ENCODE measurements at regions not wholly inside any gene's neighbourhood (a gene's known extent, or its start where the extent isn't known, plus 50 kb on each side); places are given as distances from the start of the nearest gene placed in this dataset.

DNA sequence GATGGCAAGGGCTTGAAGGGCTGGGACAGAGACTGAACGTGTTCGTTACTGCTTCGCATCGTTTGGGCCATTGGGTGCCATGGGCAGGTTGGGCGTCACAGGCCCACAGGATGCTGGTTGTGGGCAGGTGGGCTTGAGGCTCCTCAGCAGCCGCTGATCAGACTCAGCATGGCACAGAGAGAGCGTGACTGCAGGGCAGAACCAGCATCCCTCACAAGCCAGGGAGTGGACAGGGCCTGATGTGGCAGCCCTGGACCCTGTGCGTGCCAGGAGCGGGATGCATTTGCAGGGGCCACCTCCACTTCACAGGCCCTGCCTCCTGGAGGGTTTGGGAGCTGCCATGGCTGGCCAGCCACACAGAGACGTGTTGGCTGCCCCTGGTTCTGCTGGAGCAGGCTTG, 1228.3 kb downstream of the BRD1 start:
- no peak for TF ChIP-seq POLR2A (IDR thresholded peaks at IDR 0.05; ENCODE audit: low read depth, low read length)
- TF ChIP-seq, protein P1, sequence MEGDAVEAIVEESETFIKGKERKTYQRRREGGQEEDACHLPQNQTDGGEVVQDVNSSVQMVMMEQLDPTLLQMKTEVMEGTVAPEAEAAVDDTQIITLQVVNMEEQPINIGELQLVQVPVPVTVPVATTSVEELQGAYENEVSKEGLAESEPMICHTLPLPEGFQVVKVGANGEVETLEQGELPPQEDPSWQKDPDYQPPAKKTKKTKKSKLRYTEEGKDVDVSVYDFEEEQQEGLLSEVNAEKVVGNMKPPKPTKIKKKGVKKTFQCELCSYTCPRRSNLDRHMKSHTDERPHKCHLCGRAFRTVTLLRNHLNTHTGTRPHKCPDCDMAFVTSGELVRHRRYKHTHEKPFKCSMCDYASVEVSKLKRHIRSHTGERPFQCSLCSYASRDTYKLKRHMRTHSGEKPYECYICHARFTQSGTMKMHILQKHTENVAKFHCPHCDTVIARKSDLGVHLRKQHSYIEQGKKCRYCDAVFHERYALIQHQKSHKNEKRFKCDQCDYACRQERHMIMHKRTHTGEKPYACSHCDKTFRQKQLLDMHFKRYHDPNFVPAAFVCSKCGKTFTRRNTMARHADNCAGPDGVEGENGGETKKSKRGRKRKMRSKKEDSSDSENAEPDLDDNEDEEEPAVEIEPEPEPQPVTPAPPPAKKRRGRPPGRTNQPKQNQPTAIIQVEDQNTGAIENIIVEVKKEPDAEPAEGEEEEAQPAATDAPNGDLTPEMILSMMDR (conservative IDR thresholded peaks at IDR 0.05; ENCODE audit: low read depth, low read length) = no peak
- TF ChIP-seq MAFK (IDR thresholded peaks at IDR 0.05; ENCODE audit: low read depth, low read length) = no peak
- no peak for TF ChIP-seq CHD1 (IDR thresholded peaks at IDR 0.05; ENCODE audit: low read depth, low read length)
- TF ChIP-seq RCOR1 (IDR thresholded peaks at IDR 0.05; ENCODE audit: insufficient replicate concordance, low read length) = no peak
- no peak for TF ChIP-seq MAZ (IDR thresholded peaks at IDR 0.05; ENCODE audit: borderline replicate concordance, low read depth, low read length)
- TF ChIP-seq FOS (IDR thresholded peaks at IDR 0.05; ENCODE audit: low read depth, low read length) = no peak

Measured in IMR-90 (cell line).